ENCODE measurements at regions not wholly inside any gene's neighbourhood (a gene's known extent, or its start where the extent isn't known, plus 50 kb on each side); places are given as distances from the start of the nearest gene placed in this dataset.

DNA sequence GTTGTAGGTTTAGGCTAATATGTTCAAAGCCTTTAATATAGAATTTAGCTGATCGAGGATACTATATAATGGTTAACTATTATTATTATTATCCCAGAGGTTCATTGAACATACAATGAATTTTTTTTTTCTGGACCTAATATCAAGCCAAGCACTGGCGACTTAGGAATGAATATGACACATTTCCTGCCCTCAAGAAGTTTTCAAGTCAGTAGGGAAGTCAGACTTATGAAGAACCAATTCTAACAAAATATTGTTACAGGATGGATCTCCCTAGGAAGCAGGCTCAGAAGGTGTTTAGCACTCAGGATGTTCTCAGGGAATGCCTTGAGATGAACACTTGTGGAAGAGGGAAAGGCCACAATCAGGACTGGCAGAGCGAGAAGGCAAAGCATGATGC is 211.8 kb upstream of the FGGY start:
- DNase-seq (ENCODE audit: low read depth), result no peak

DNA sequence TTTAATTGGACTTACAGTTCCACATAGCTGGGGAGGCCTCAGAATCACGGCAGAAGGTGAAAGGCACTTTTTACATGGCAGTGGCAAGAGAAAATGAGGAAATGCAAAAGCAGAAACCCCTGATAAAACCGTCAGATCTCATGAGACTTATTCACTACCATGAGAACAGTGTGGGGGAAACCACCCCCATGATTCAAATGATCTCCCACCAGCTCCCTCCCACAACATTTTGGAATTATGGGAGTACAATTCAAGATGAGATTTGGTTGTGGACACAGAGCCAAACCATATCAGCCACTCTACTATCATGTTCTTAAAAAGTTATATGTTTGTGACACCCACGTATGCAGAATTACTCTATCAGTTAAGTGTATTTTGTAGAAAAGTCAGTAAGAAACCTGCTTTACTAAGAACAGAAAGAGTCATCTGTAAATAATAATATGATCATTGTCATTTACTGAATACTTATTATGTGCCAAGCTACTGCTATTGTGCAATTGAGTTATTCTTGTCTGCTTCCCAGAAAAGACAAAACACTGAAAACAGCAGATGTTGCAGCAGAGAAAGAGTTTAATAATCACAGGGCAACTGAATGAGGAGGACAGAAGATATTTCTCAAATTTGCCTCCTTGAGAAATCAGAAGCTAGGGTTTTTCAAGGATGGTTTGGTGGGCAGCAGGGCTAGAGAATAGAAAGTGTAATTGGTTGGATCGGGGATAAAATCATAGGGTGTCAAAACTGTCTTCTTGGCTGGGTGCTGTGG is 207.7 kb upstream of the FGGY start:
- no peak for DNase-seq (ENCODE audit: low read depth)

DNA sequence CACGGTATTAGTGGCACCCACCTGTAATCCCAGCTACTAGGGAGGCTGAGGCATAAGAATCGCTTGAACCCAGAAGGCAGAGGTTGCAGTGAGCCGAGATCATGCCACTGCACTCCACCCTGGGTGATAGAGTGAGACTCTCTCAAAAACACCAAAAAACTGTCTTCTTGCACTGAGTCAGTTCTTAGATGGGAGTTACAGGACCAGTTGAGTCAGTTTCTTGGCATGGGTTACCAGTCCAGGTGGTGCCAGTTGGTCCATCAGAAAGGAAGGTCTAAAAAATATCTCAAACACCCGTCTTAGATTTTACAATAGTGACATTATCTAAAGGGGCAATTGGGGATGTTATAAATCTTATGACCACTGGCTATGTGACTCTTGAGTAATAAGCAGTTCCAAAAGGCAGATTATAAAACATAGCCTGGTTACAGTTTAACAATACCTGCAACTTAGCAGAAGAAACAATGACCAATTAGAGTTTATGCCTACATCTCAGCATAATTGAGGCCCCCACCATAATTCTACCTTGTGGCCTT is 206.9 kb upstream of the FGGY start:
- DNase-seq (ENCODE audit: low read depth), result no peak

DNA sequence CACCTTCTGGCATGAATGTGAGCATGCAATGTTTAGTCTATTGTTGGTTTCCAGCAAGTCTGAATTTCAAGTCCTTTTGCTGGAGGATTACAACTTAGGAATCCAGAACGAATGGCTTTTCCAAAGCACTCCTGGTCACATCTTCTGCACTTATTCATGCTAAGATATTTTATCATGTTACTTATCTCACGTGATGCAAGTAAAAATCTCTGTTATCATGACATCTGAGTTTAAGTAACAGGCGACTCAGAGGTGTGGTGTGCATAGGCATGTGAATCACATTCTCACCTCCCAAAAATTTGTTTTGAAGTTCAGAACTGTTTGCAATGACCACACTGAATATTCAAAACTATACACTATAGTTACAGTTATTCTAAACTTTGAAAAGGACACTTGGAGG is 204.8 kb upstream of the FGGY start:
- DNase-seq (ENCODE audit: low read depth), result no peak

DNA sequence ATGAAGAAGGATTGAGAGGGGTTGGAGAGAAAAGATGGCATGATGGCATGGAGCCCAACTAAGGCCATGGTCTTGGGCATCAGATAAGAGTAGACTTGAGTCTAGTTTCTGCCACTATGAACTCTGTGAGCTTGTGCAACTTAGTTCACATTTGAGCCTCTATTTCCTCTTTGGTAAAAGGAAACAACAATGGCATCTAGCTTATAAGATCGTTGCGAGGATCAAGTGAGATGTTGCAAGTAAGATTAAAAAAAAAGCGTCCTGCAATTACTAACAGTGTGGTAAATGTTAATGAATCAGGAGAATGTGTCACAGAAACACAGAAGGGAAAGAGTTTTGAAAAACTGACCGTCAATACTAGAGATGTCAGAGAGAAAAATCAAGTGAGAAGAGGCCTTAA is 202.9 kb upstream of the FGGY start:
- DNase-seq (ENCODE audit: low read depth), result no peak

DNA sequence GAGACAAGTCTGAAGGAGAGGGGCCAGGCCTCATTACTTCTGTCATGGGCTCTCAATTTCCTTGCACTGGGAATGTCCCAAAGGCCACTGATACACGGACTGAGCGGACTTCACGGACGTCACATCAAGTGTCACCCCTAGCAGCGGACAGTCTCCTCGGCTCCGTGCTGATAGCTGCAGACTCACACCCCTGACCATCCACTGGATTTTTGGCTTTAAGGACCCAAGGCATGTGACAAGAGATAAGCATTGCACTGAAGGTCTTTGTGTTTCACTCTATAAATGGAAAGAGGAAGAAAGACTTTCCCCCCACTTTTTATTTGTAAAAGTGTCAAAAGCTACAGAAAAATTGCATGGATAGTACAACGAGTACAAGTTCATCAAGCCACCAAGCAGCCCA is 200.4 kb upstream of the FGGY start:
- DNase-seq (ENCODE audit: low read depth), result no peak

DNA sequence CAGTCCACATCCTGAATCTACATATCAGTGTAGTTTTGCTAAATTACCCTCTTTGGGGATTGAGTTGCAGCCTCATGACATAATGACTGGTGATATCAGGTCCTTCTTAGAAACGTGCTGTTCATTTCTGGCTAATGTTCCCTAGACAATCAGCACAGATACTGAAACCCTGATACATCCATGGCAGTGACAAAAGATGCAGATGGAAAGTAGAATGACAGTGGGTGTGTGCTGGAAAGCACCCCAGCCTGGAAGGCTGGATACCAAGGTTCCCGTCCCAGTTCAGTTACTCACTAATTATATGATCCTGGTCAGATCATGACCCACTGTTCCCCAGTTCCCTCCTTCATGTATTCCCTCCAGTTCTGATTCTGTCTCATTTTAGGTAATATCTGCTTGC is 198.2 kb upstream of the FGGY start:
- DNase-seq (ENCODE audit: low read depth), result no peak

DNA sequence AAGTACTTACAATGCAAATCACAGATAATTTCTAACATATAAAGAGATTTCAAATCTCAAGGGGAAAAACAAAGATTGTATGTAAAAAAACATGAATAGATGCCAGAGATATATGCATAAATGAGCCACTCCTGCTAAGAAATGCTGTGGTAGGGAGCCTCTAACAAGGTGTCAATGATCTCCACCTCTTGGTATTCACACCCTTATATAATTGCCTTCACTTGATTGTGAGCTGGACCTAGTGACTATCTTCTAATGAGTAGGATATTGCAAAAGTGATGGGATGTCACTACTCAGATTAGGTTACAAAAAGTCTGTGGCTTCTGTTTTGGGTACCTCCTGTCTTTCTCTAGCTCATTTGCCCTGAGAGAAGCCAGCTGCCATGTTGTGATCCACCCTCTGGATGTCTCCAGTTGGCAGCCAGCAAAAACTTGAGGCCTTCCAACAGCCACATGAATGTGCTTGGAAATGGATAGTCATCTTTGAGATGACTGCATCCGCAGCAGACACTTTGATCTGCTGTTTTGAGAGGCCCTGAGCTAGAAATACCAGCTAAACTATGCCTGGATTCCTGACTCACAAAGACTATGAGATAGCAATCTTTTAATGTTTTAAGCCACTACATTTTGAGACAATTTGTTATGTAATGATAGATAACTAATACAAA is 196.1 kb upstream of the FGGY start:
- DNase-seq (ENCODE audit: low read depth), result no peak

DNA sequence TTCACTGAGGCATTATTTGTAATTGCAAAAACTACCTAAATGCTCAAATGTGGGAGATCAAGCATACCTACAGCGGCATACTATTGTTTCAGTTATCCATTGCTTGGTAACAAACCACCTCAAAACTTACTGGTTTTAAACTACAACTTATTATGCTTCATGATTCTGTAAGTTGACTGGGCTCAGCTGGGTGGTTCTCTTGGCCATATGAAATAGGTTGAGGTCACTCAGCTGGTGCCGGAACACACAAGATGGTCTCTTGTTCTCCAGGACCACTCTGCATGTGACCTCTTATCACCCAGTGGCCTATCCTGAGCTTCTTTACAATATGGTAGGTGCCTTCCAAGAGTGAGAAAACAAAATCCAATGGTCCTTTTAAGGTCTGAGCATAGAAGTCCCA is 195.4 kb upstream of the FGGY start:
- DNase-seq (ENCODE audit: low read depth), result no peak

DNA sequence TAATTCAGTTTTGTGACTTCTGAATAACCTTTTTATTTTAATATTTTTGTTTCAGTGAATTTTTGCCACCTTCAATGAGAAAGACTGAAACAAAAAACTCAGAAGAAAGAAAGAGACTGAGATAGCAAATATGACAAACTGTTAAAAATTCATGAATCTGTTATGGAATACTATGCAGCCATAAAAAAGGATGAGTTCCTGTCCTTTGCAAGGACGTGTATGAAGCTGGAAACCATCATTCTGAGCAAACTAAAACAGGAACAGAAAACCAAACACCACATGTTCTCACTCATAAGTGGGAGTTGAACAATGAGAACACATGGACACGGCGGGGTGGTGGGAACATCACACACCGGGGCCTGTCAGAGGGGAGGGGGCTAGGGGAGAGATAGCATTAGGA is 193.4 kb upstream of the FGGY start:
- no peak for DNase-seq (ENCODE audit: low read depth)

DNA sequence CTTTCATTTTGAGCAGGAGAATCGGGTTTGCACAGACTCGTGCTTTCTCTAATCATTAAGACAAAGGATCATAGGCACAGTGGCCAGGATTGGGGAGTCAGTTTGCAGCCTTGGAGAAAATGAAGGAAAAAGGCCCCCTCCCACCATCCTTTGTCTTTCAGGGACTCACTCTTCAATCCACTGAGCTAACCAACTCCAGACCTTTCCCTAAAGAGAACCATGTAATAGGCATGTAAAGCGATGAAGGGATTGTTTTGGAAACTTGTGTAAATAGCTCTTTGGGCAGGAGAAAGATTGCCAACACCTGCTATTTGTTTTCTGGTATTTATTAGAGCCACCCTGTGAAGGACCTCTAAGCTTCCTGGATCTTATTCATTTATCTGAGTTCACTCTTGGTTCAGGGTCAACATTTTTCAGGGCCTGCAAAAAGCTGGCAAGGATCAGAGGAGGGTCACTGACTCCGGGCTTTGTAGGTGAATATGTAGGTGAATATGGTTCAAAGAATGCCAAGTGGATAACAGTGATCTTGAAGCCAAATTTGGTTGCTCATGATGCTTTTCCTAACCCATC is 192.6 kb upstream of the FGGY start:
- DNase-seq (ENCODE audit: low read depth), result no peak

DNA sequence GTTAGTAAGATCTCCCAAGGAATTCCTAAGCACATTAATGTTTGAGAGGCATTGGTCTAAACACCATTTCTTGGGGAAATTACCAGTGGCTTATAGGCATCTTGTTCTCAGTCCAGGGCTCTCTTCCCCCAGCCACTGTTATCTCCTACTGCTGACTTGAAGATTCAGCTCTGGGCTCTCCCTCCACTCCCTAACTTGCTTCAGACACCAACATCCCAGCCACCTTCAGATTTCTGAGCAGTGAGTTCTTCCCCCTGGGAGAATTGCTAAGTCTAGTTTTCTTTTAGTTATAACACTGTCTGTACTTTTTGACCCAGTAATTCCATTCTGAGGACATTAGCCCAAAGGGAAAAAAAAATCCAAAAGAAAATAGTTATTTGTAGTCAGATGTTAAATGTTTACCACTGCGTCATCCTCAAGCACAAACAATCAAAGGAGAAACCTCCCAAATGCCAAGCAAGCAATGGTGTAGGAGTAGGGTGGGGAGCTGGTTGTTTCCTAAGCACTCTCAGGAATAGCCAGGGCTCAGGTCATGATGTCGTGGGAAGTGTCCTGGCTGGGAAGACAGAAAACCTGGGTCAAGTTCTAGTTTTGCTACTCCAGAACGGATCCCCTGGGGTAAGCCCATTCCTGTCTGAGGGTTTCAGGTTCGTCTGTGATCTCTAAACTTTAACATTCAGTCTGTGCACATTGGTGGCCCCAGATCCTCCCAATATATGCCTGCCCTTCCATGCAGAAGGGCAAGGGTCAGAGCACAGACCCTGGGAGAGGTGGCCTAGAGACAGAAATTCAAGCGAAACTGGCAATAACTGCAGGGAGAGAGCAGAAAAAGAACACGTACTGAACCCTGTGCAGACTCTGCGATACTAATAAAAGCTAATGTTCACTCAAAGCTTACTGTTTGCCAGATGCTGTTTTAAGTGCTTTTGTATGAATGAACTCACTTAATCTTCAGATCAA is 191.1 kb upstream of the FGGY start:
- DNase-seq (ENCODE audit: low read depth), result no peak

DNA sequence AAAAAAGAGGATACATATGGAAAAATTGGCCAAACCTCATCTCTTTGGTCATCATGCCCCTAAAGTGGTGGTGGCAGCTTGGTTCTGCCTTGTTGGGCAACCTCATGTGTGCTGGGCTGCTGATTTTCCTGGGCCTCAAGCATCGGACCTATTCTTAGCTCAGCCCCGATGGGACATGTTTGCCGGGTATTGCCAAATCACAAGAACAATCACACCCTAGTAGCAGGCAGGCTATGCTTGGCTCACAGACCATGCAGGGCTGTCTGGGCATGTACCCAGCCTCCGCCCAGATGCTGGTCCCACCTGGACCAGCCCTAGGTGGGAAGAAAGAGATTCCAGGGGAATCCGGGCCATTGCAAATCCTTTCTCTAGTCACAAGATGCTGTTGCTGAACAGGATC is 189.4 kb upstream of the FGGY start:
- no peak for DNase-seq (ENCODE audit: low read depth)

DNA sequence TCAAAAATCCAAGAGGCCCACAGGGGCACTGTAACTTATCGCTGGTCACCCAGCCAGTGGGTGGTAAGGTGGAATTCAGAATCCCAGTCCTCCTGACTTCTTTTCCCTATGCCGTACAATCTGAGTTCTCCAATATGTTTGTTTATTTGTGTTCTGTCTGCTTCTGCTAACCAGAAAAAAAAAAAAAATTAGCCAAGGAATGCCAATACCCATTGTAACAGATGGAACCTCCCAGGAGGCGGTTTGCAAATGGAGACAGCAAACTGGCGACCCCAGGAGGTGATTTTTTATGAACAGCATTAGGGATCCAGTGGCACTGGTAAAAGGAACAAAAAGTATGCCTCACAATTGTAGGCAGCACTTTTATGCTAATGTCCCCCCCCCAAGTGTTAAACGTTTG is 189.0 kb upstream of the FGGY start:
- DNase-seq (ENCODE audit: low read depth), result no peak

DNA sequence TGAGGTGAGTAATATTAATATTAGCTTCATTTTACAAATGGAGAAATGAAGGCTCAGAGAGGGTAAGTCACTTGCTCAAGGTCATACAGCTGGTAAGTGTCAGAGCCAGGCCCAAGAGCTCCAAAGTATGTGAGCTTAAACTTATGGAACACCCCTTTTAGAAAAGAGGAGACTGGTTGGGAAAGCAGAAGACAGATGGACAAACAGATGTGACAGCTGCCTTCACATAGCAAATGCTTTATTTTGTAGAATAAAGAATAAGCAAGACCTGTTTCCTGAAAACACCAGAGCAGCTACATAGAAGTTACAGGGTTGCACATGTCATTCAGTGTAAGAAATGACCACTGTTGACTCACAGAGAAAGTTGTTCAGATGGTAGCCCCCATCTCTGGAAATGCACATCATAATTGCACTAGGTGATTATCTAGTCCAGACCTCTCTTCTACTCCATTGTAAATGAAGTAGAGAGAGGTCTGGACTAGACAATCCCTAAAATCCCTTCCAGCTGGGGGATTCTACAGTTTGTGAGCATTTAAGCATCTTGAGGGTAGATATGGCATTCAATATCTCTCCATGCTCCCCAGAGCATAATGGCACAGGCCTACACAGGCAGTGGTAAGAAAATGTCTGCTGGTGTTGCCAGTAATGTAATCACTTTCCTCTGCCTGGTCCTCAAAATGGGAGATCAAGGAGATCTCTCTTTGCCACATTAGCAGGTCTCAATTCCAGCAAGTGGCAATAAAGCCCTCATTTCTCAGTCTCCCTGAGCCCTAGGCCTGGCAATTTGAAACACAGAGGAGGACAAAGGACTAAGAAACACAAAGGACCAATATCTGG is 188.2 kb upstream of the FGGY start:
- DNase-seq (ENCODE audit: low read depth), result no peak

DNA sequence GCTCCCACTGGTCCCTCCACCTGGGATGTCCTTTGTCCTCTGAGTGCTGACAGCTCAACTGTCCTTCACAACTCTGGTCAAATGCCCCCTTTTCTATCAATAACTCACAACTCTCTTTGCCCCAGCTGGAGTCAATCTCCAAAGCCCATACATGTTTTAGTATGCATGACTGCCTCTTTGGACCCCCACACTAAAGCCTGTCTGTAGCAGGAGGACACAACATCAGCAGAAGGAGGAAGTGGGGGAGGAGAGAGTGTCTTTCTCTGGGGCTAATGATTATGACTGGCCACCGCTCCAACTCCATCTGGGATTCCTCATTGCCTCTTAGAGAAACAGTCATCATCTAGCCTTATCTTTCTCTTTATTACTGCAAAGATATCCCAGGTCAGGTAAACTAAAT is 186.6 kb upstream of the FGGY start:
- no peak for DNase-seq (ENCODE audit: low read depth)

DNA sequence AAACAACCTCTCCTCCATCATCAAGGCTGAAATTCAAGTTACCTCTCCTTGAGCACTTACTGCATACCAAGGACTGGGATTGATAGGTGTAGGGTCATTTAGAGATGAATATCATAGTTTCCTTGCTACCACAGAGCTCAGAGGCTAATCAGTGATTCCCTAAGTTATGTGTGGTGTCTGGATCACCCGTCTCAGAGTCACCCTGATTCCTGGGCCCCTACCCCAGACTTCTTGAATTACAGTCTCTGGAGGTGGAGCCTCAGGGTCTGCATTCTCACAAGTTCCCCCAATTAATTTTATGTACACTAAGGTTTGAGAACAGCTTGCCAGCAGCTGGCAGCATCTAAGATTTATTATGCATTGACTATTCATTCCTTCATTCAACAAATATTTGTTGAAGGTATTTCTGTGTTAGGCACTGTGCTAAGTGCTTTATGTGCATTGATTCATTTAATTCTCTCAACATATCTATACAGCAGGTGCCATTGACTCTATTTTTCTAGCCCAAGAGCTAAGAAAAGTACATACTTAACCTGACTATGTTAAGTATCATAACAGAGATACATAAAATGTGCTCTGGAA is 182.9 kb upstream of the FGGY start:
- no peak for DNase-seq (ENCODE audit: low read depth)

DNA sequence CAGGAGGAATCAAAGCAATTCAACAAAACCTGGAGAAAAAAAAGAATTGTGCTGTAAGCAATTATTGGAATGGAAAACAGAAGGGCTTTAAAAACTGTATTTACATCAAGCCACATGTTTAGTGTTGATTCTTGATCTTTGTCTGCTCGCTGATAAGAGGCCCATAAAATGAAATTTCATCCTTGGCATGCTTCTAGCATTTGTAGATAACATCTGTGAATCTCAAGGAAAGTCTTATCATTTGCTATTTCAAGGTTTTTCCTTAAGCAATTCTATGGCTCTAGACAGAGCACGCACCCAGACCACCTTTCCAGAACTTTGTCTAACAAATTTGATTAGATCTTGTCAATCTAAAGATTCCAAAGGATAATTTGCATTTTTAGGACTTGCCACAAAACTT is 181.0 kb upstream of the FGGY start:
- DNase-seq (ENCODE audit: low read depth), result no peak

DNA sequence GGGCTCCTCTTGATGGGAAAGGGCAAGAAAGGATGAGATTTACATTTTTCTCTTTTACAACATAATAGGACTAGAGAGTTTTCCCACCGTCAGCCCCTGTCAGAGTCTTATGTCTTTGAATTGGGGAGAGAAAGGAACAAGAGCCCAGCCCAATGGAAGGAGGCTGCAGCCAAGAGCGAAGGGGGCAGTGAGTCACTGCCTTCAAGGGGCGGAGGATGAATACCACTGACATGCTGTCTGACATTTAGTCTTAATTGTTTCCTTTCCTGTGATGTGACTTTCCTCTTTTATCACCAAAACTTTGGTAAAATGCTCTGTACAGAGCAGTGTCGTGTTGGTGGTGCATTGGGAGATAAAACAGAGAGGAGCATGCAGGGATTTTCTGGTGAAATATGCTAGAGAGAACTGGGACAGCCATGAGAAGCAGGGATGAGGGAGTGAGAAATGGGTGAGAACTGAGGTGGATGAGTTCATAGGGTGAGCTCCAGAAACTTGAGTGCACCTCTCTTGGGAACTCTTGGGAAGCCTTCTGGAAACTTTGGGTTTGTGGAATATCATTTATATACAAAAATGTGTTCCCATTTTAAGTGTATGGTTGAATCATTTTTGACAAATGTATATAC is 179.9 kb upstream of the FGGY start:
- peak; percentile 49 for DNase-seq (ENCODE audit: low read depth)

DNA sequence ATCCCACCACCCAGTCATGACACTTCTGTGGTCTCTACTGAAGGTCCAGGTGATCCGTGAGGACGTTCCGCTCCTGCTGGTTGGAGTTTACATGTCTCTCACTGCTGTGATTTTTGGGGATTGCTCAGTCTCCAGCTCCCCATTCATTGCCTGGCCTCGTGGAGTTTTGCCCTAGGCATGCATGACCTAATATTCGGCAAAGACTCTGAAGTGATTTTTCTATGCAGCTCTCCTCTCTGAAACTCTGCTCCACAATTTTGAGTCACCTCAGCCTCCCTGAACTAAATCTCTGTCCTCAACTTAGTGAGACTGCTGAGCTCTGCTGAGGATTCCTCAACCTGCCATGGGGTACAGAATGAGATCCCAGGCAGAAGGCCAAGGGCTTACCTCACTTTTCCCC is 174.4 kb upstream of the FGGY start:
- no peak for DNase-seq (ENCODE audit: low read depth)
